ENCODE measurements at regions not wholly inside any gene's neighbourhood (a gene's known extent, or its start where the extent isn't known, plus 50 kb on each side); places are given as distances from the start of the nearest gene placed in this dataset.

DNA sequence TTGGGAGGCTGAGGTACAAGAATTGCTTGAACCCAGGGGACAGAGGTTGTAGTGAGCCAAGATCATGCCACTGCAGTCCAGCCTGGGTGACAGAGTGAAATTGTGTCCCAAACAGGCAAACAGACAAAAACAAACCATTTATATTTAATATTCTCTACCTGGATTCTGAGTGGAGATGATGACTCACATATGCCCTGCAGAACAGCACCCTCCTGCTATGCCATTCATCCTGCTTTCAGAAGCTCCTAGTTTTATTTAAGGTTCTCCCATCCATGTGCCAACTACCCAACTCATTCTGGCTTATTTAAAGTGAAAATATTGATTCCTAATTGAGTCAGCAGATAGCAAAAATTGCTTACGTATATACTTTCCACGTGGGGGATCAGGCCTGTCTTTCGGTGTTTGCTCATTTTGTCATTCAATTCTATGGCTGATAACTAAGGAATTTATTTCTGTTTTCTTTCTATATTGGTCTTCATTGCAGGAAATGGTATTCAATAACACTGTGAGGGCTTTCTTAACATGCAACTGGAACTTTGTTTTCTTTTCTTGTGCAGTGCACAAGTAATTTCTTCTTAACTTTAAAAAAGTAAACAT, 459.1 kb upstream of the JAG1 start:
- no peak overlapping the region for H3K4ac ChIP-seq (ENCODE audit: low read depth, low read length)
- ATAC-seq (ENCODE audit: low read depth) = peak; percentile 21; the same call in 1 of the 2 replicates
- H3K9me3 ChIP-seq (ENCODE audit: control insufficient read depth, insufficient read depth, low read length) = no peaks in the 10 kb centered on the region
- H3K79me1 ChIP-seq (ENCODE audit: low read depth in 1 of 2, low read length in 2 of 2) = no peaks in the 10 kb centered on the region
- intact Hi-C loops (cut with micrococcal nuclease) (no loop called here), dilution Hi-C loops (cut with HindIII; ENCODE audit: low sequenced_read_pairs, unreplicated experiment) (no loop called here), in situ Hi-C loops (cut with MboI; ENCODE audit: low sequenced_read_pairs) (no loop called here)
- H3K9me1 ChIP-seq (ENCODE audit: insufficient read depth, low read length) = no peaks in the 10 kb centered on the region
- H3K23ac ChIP-seq (ENCODE audit: low read depth, low read length) = no peak overlapping the region
- no peaks in the 10 kb centered on the region for H3K4me1 ChIP-seq (ENCODE audit: control insufficient read depth, insufficient read depth, low read length)
- no peak overlapping the region for H3K4me2 ChIP-seq (ENCODE audit: low read depth, low read length)
- no peak overlapping the region for H4K91ac ChIP-seq (ENCODE audit: insufficient read depth, low read depth, low read length)
- no peak overlapping the region for H3K18ac ChIP-seq (ENCODE audit: low read depth, low read length)
- no peak overlapping the region for H4K8ac ChIP-seq (ENCODE audit: low read depth in 2 of 2, low read length in 2 of 2)
- POLR2A ChIA-PET (ENCODE audit: unreplicated experiment) = no interaction called here
- no peak overlapping the region for H3K27ac ChIP-seq (ENCODE audit: insufficient read depth, low read length)
- no TSS peak for BruUV-seq (replicated peaks)
- CTCF ChIA-PET = no interaction called here
- no peaks in the 10 kb centered on the region for H3K36me3 ChIP-seq (ENCODE audit: control insufficient read depth, insufficient read depth, low read length)
- no peak overlapping the region for H2BK5ac ChIP-seq (ENCODE audit: low read depth, low read length, poor library complexity, severe bottlenecking)
- DNase-seq = no peak
- H3K4me3 ChIP-seq (ENCODE audit: insufficient read depth, low read depth, low read length) = no peak overlapping the region
- H2BK15ac ChIP-seq (ENCODE audit: low read depth, low read length) = no peak overlapping the region
- H2AK5ac ChIP-seq (ENCODE audit: low read depth, low read length) = no peak overlapping the region
- no peak overlapping the region for H2AK9ac ChIP-seq (replicated peaks; ENCODE audit: low read depth, low read length, poor library complexity)
- no peaks in the 10 kb centered on the region for H4K20me1 ChIP-seq (ENCODE audit: insufficient read depth, low read length)
- TF ChIP-seq MAFK (IDR thresholded peaks at IDR 0.05; ENCODE audit: low read depth, low read length) (peak; percentile 39), MXI1 (IDR thresholded peaks at IDR 0.05; ENCODE audit: borderline replicate concordance, low read depth, low read length) (no peak), POLR2A (IDR thresholded peaks at IDR 0.05; ENCODE audit: low read depth, low read length) (no peak)
- TF ChIP-seq, protein P1, sequence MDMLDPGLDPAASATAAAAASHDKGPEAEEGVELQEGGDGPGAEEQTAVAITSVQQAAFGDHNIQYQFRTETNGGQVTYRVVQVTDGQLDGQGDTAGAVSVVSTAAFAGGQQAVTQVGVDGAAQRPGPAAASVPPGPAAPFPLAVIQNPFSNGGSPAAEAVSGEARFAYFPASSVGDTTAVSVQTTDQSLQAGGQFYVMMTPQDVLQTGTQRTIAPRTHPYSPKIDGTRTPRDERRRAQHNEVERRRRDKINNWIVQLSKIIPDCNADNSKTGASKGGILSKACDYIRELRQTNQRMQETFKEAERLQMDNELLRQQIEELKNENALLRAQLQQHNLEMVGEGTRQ (IDR thresholded peaks at IDR 0.05; ENCODE audit: low read depth, low read length) = no peak
- TF ChIP-seq, protein P2, sequence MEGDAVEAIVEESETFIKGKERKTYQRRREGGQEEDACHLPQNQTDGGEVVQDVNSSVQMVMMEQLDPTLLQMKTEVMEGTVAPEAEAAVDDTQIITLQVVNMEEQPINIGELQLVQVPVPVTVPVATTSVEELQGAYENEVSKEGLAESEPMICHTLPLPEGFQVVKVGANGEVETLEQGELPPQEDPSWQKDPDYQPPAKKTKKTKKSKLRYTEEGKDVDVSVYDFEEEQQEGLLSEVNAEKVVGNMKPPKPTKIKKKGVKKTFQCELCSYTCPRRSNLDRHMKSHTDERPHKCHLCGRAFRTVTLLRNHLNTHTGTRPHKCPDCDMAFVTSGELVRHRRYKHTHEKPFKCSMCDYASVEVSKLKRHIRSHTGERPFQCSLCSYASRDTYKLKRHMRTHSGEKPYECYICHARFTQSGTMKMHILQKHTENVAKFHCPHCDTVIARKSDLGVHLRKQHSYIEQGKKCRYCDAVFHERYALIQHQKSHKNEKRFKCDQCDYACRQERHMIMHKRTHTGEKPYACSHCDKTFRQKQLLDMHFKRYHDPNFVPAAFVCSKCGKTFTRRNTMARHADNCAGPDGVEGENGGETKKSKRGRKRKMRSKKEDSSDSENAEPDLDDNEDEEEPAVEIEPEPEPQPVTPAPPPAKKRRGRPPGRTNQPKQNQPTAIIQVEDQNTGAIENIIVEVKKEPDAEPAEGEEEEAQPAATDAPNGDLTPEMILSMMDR (conservative IDR thresholded peaks at IDR 0.05; ENCODE audit: low read depth, low read length) = no peak
- H2BK120ac ChIP-seq (ENCODE audit: low read depth, low read length) = no peak overlapping the region
- H3K9ac ChIP-seq (ENCODE audit: low read depth, low read length) = no peak overlapping the region
- H2BK20ac ChIP-seq (ENCODE audit: low read depth, low read length) = no peak overlapping the region
- H2AFZ ChIP-seq (replicated peaks; ENCODE audit: low read length, poor library complexity) = no peak overlapping the region
- no CpG with 5 or more reads among the region's 3 CpGs for WGBS, 2 experiments (ENCODE audit: extremely low coverage in 2 of 2, insufficient read length in 1 of 2)
- no peak overlapping the region for H4K5ac ChIP-seq (ENCODE audit: low read depth, low read length)
- no peak overlapping the region for H3K14ac ChIP-seq (replicated peaks; ENCODE audit: low read depth, low read length)
- H3K27me3 ChIP-seq (ENCODE audit: control insufficient read depth, insufficient read depth, low read length) = no peaks in the 10 kb centered on the region
- no peak overlapping the region for H3K56ac ChIP-seq (ENCODE audit: extremely low read depth, insufficient read depth, low read length)
